Ureter (tissue), 1 donor: ENCODE measurements at regions not wholly inside any gene's neighbourhood (a gene's known extent, or its start where the extent isn't known, plus 50 kb on each side); places are given as distances from the start of the nearest gene placed in this dataset.
"Not testable (repeated sequence)": the region's sequence is repeated elsewhere in the genome, so short reads cannot be mapped to it uniquely, and the experiment has no call there.

ENCODE experiments used
- DNase-seq: peaks from one replicate; pipeline ENCODE4 v3.0.0-alpha.2; 2020; ENCODE audit warnings: low spot score
- donor health status: DM: yes; HTN: yes; CAD: no.

DNA sequence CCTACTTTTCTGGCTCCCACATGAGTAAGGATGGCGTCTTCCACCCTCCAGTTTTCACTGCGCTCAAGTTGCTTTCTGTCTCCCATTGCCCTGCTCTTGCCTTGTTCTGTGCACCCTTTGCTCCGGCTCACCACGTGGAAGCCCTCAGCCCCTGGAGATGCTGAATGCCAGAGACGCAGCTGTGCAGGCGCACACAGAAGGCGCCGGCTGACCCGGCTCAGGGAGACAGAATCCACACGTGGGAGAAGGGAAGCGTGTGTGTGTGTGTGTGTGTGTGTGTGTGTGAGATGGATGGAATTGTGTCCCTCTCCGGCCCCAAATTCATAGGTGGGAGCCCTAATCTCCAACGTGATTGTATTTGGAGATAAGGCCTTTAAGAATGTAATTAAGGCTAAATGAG is 118.2 kb upstream of the ERRFI1 start:
- DNase-seq, result no peak

DNA sequence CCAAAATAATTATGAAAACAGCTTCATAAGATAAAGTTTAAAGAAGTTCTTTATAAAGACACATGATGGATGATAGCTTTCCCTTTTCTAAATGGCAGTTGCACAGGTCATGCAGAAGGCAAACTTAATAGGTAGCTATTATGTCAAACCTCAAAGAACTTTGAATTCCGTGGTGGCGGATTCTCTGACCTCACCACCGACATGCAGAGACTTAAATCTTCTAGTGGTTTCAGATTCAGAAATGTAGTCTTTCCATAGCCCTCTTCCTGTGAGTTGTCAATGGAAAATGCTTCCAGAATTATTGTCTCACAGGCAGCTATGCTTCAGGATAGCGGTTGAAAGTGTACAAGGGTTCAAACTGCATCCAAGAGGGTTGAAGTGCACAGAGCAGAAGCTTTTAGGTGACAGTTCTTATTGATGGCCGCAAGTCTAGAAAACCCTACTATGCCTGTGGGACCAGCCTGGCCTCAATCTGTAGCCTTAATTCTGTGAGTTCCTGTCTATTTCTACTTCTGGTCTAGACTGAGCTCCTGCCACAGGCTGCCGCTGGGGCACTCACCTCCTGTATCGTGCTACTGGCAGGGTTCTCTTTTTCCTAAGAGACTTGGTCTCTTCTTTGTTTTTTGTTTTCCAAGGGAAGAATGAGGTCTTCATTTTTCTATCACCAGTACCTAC is 117.0 kb upstream of the ERRFI1 start:
- DNase-seq, result no peak

DNA sequence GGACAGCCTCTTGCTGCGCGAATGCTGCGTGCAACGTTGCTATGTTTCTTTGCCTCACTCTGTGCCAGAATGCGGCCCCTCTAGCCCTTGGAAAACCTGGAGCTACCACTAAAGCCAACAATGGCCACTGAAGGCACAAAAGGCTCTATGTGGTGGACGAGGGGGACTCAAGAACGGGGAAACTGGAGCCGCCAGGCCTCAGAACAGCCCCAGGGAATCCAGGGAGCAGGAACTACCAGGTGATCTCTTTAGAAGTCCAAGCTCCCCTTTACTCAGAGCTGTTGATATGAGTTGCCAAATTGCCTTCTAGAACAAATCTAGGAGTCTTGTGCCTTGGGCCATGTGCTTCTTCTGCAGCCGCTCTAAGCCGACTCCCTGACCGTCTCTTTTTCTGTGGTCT is 113.8 kb upstream of the ERRFI1 start:
- no peak for DNase-seq

GRCh38 chr1:8139383-8139782 is 113.3 kb upstream of the ERRFI1 start:
- no peak for DNase-seq

DNA sequence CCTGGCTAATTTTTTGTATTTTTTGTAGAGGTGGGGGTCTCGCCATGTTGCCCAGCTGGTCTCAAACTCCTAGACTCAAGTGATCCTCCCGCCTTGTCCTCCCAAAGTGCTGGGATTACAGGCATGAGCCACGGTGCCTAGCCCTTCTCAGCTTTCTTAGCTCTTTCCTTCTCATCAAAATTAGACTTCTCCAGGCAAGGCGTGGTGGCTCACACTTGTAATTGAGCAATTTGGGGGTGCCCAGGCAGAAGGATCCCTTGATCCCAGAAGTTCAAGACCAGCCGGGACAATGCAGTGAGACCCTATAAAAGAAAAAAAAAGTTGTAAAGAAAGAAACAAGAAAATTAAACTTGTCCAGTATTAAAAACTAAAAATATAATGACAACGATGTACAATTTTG is 112.6 kb upstream of the ERRFI1 start:
- DNase-seq, result no peak

DNA sequence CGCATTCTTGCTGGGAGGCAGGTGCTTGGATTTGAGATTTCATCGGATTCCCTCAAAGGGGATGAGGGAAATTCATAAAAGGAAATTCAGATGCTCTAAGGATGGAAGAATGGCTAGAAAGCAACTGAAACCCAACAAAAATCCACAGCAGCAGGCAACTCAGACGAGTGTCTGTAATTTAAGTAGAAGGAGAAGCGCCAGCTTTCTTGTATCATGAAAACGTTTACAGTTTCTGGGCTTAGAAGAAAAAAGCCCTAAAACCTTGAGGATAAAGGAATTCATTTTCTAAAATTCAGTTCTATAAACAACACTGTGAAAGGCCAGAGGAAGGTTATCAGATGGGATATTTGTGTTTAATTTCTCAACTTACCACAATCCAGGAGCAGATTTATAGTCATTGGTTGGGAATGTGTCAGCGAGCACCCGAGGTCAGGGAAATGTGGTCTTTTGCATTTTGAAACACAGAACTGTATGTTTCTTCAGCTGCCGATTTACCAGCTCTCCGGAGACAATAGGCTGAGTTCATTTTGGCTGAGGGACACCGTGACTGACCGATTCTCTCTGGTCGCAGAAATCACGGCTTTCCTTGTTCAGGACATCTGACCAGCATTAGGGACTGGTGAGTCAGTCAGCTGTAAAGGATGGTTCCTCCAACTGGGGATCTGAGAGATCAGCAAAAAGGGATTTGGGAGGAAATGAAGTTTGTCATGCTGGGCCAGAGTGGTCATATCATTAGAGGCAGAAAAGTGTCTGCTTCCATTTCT is 111.6 kb upstream of the ERRFI1 start:
- peak; percentile 55 for DNase-seq

DNA sequence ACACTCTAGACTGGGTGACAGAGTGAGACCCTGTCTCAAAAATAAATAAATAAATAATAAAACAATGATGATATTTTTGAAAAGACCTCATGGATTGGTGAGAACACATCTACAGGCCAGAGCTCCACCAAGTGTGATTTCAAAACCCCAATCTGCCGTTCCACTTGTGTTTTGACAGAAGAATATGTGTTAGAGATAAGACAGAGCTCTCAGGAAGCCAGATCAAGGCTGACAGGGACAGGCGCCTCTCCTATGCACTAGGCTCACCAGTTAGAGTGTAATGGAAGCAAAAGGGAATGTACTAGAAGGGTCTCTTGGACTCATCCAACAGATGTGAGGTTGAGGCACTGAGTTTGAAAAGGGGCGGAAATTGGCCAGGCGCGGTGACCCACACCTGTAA is 110.7 kb upstream of the ERRFI1 start:
- DNase-seq, result no peak

GRCh38 chr1:8135250-8135649 is 109.1 kb upstream of the ERRFI1 start:
- DNase-seq, result no peak

GRCh38 chr1:8134546-8135235 is 108.6 kb upstream of the ERRFI1 start:
- no peak for DNase-seq

GRCh38 chr1:8133657-8134430 is 107.7 kb upstream of the ERRFI1 start:
- peak; percentile 79 for DNase-seq

GRCh38 chr1:8133190-8133589 is 107.1 kb upstream of the ERRFI1 start:
- DNase-seq, result no peak

DNA sequence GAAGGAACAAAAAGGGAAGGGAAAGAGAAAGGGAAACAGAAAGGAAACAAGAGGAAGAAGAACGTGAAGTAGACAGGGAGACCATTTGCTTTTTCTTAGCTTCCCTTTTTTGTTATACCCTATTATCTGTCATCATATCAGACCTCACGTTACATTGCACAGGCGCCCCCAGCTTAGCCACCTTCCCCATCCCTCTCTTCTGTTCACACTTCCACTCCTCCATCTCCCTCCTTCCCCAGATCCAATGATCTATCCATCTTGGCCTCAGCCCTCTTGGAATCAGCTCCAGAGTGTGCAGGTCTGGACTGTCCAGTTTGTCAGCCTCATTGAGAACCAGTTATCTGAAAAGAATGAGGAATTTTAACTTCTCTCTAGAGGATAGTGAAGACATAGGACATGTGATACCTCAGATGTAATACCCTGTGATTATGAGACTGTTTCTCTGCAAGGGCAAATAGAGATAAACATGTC is 101.1 kb upstream of the ERRFI1 start:
- no peak for DNase-seq

GRCh38 chr1:8122477-8123407 is 96.6 kb upstream of the ERRFI1 start:
- no peak for DNase-seq

DNA sequence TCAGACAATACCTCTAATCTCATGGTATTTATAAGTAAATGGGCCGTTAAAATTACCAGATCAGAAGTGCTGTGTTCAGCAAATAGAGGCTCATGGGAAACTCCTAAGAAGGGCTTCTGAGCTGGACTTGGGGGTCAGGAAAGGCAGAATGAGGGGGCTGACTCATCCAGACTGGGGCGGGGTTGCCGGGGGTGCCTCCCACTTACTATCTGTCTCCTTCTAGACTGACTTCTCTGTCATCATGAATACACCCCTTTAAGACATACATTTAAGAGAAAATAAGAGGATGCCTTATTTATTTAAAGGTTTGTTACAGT is 96.0 kb upstream of the ERRFI1 start:
- DNase-seq, result no peak

- DNase-seq, result peak; percentile 84
These were observed 95.4 kb upstream of the ERRFI1 start for GRCh38 chr1:8121261-8122159.

- no peak for DNase-seq
These were observed 94.7 kb upstream of the ERRFI1 start for GRCh38 chr1:8120693-8121260.

DNA sequence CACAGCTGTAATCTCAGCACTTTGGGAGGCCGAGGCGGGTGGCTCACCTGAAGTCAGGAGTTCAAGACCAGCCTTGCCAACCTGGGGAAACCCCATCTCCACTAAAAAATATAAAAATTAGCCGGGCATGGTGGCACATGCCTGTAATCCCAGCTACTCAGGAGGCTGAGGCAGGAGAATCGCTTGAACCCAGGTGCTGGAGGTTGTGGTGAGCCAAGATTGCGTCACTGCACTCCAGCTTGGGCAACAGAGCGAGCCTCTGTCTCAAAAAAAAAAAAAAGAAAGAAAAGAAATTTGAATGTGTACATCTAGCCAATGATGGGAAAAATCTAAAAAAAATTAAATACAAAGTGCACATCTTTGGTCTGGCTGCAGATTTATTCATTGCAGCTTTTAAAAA is 92.6 kb upstream of the ERRFI1 start:
- DNase-seq, result not testable (repeated sequence)

DNA sequence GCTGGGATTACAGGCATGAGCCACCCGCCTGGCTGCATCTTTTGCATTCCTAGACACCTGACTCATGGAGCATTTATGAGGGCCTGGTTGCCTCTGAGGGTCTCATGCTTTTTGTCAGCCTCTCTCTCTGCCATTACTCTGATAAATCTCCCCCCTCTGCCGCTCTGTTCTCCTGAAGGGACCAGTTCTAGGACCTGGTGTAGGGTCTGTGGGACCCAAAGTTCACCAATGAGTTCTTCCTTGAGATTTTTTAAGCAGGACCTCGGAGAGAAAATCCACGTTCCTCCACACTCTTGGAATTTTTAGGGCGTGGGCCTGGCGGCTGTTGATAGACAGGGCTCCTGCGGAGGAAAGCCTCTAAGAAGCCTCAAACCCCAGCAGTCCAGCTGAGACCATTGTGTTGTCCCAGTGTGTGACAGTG is 91.9 kb upstream of the ERRFI1 start:
- DNase-seq, result no peak

- peak; percentile 72 for DNase-seq
These were observed 90.8 kb upstream of the ERRFI1 start for GRCh38 chr1:8116894-8117264.

DNA sequence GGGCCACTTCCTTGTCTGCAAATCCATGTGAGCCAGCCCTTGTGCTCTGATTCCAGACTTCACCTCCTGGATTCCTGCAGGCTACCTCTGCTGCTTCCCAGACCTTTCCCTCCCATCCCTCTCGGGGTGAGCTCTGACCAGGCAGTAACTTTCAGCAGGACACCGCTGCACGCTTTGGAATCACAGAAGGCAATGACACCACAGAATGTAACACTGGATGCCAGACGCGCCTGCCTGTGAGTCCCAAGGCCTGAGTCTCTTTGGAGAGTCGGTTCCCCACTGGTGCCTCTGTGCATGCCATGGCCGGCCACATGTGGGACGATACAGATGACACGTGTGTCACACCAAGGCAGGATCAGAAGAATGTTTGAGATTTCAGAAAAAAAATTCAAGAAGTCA is 89.7 kb upstream of the ERRFI1 start:
- DNase-seq, result no peak
